ENCODE measurements at regions not wholly inside any gene's neighbourhood (a gene's known extent, or its start where the extent isn't known, plus 50 kb on each side); places are given as distances from the start of the nearest gene placed in this dataset.

DNA sequence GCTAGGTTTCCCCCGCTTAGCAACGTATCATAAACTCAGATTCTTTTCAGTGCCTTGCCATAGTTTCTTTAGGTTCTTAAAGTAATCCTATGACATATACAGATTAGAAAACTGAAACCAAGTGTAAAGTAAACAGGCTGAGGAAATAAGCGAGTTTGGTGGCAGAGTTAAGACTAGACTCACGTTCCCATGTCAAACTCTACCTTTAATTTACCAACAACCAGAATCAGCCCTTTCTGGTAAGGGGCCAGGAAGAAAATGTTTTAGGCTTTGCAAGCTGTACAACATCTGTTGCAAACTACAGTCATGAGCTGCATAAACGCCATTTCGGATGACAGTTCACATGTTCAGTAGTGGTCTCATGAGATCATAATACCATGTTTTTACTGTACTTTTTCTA is 128.0 kb upstream of the PRICKLE2 start:
- no peaks in the 10 kb centered on the region for H3K9me3 ChIP-seq (replicated peaks in 1 of 2; ENCODE audit: control insufficient read depth in 1 of 2, insufficient read depth in 1 of 2, low read length in 2 of 2)
- H3K9ac ChIP-seq (ENCODE audit: insufficient read depth, low read length, poor library complexity, severe bottlenecking): no peak overlapping the region
- Mint-ChIP-seq H3K4me3 (no peak overlapping the region), H3K36me3 (no peaks in the 10 kb centered on the region), H3K27me3 (ENCODE audit: low read depth in 3 of 3) (peaks cover 2 to 13% (median 2%) of the 10 kb centered on the region in 3 donors), H3K9me3 (peaks cover 0 to 2% (median 0%) of the 10 kb centered on the region in 7 donors), H3K4me1 (peaks cover 9% of the 10 kb centered on the region), H3K27ac (no peak overlapping the region)
- no peaks in the 10 kb centered on the region for H3K4me1 ChIP-seq (ENCODE audit: control insufficient read depth in 1 of 2, insufficient read depth in 2 of 2, low read length in 2 of 2)
- no peak overlapping the region for H3K4me2 ChIP-seq (replicated peaks; ENCODE audit: extremely low read depth, low read length, poor library complexity, severe bottlenecking)
- H3K27ac ChIP-seq (ENCODE audit: low read depth in 1 of 2, low read length in 2 of 2): no peak overlapping the region
- H2AFZ ChIP-seq (ENCODE audit: insufficient read depth, low read depth, low read length, poor library complexity, severe bottlenecking): no peak overlapping the region
- no peak overlapping the region for H3K4me3 ChIP-seq (replicated peaks in 1 of 3; ENCODE audit: low read depth in 2 of 3, low read length in 3 of 3)
- no peaks in the 10 kb centered on the region for H3K27me3 ChIP-seq (ENCODE audit: control insufficient read depth in 2 of 2, insufficient read depth in 2 of 2, low read length in 2 of 2)
- no peaks in the 10 kb centered on the region for H3K36me3 ChIP-seq (replicated peaks in 1 of 2; ENCODE audit: control insufficient read depth in 1 of 2, insufficient read depth in 2 of 2, low read length in 2 of 2)
- WGBS (ENCODE audit: insufficient coverage): no CpG with 5 or more reads among the region's 6 CpGs
- no peaks in the 10 kb centered on the region for H3K79me2 ChIP-seq (ENCODE audit: insufficient read depth, low read length)
- H4K20me1 ChIP-seq (ENCODE audit: insufficient read depth, low read length): no peaks in the 10 kb centered on the region
- intact Hi-C loops (cut with micrococcal nuclease): no loop called here
- TF ChIP-seq, protein P1, sequence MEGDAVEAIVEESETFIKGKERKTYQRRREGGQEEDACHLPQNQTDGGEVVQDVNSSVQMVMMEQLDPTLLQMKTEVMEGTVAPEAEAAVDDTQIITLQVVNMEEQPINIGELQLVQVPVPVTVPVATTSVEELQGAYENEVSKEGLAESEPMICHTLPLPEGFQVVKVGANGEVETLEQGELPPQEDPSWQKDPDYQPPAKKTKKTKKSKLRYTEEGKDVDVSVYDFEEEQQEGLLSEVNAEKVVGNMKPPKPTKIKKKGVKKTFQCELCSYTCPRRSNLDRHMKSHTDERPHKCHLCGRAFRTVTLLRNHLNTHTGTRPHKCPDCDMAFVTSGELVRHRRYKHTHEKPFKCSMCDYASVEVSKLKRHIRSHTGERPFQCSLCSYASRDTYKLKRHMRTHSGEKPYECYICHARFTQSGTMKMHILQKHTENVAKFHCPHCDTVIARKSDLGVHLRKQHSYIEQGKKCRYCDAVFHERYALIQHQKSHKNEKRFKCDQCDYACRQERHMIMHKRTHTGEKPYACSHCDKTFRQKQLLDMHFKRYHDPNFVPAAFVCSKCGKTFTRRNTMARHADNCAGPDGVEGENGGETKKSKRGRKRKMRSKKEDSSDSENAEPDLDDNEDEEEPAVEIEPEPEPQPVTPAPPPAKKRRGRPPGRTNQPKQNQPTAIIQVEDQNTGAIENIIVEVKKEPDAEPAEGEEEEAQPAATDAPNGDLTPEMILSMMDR (IDR thresholded peaks at IDR 0.05): no peak
- DNase-seq: no peak

DNA sequence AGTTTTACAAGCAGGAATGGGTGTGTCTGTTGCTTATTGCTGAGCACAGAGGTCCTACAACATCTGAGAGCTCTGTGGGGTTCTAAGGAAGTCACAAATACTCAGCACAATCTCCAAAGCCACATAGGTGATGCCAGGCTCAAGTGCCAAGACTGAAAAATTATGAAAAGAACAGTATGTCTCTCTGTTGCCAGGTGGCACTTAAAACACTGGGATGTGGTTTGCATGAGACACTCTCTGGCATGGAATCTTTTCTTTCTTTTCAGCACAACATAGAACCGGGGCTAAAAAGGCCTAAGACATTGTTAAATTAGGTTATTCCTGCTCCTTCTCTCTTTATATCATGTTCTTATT is 127.3 kb upstream of the PRICKLE2 start:
- no peak overlapping the region for H3K27ac ChIP-seq (ENCODE audit: low read depth in 1 of 2, low read length in 2 of 2)

More for the DNA sequence above, 127.3 kb upstream of the PRICKLE2 start:
- Histone ChIP-seq H2AFZ (ENCODE audit: insufficient read depth, low read depth, low read length, poor library complexity, severe bottlenecking) (no peak overlapping the region), H3K4me1 (ENCODE audit: control insufficient read depth in 1 of 2, insufficient read depth in 2 of 2, low read length in 2 of 2) (no peaks in the 10 kb centered on the region), H3K79me2 (ENCODE audit: insufficient read depth, low read length) (no peaks in the 10 kb centered on the region), H3K4me3 (replicated peaks in 1 of 3; ENCODE audit: low read depth in 2 of 3, low read length in 3 of 3) (no peak overlapping the region), H4K20me1 (ENCODE audit: insufficient read depth, low read length) (no peaks in the 10 kb centered on the region), H3K4me2 (replicated peaks; ENCODE audit: extremely low read depth, low read length, poor library complexity, severe bottlenecking) (no peak overlapping the region), H3K27me3 (ENCODE audit: control insufficient read depth in 2 of 2, insufficient read depth in 2 of 2, low read length in 2 of 2) (no peaks in the 10 kb centered on the region), H3K9me3 (replicated peaks in 1 of 2; ENCODE audit: control insufficient read depth in 1 of 2, insufficient read depth in 1 of 2, low read length in 2 of 2) (no peaks in the 10 kb centered on the region), H3K9ac (ENCODE audit: insufficient read depth, low read length, poor library complexity, severe bottlenecking) (no peak overlapping the region), H3K36me3 (replicated peaks in 1 of 2; ENCODE audit: control insufficient read depth in 1 of 2, insufficient read depth in 2 of 2, low read length in 2 of 2) (no peaks in the 10 kb centered on the region)
- no peak overlapping the region for H3K27ac Mint-ChIP-seq
- H3K27me3 Mint-ChIP-seq (ENCODE audit: low read depth in 3 of 3): peaks cover 2 to 13% (median 2%) of the 10 kb centered on the region in 3 donors
- TF ChIP-seq, protein P1 (IDR thresholded peaks at IDR 0.05): no peak
- no peak overlapping the region for H3K4me3 Mint-ChIP-seq
- intact Hi-C loops (cut with micrococcal nuclease): no loop called here
- DNase-seq: no peak
- no CpG with 5 or more reads among the region's 1 CpG for WGBS (ENCODE audit: insufficient coverage)
- H3K4me1 Mint-ChIP-seq: peaks cover 9% of the 10 kb centered on the region
- H3K9me3 Mint-ChIP-seq: no peaks in the 10 kb centered on the region
- H3K36me3 Mint-ChIP-seq: no peaks in the 10 kb centered on the region

All from CD14-positive monocyte (primary cell).